ENCODE measurements at regions not wholly inside any gene's neighbourhood (a gene's known extent, or its start where the extent isn't known, plus 50 kb on each side); places are given as distances from the start of the nearest gene placed in this dataset.
A peak's percentile ranks its signal among the peaks of the same experiment; 100 is the strongest.

GRCh38 chr1:37085393-37085792 lies 51.1 kb upstream of the GRIK3 start:
- peak; percentile 13 for DNase-seq

- DNase-seq, result no peak
Observed at GRCh38 chr1:37089750-37090149, 55.4 kb upstream of the GRIK3 start.

- DNase-seq, result no peak
Observed at GRCh38 chr1:37090671-37091070, 56.4 kb upstream of the GRIK3 start.

- no peak for DNase-seq
Observed at GRCh38 chr1:37092937-37093336, 58.6 kb upstream of the GRIK3 start.

- DNase-seq, result peak; percentile 60
Observed at GRCh38 chr1:37094302-37094701, 60.0 kb upstream of the GRIK3 start.

GRCh38 chr1:37096523-37096922 lies 62.2 kb upstream of the GRIK3 start:
- DNase-seq, result peak; percentile 12

GRCh38 chr1:37097731-37098130 lies 63.4 kb upstream of the GRIK3 start:
- no peak for DNase-seq

GRCh38 chr1:37098237-37098636 lies 63.9 kb upstream of the GRIK3 start:
- DNase-seq, result no peak

- DNase-seq, result no peak
Observed at GRCh38 chr1:37100310-37100709, 66.0 kb upstream of the GRIK3 start.

- no peak for DNase-seq
Observed at GRCh38 chr1:37102656-37103382, 68.5 kb upstream of the GRIK3 start.

GRCh38 chr1:37105911-37106310 lies 71.6 kb upstream of the GRIK3 start:
- no peak for DNase-seq

GRCh38 chr1:37107153-37107907 lies 73.0 kb upstream of the GRIK3 start:
- no peak for DNase-seq

- peak; percentile 10 for DNase-seq
Observed at GRCh38 chr1:37108596-37109188, 74.4 kb upstream of the GRIK3 start.

GRCh38 chr1:37112430-37112829 lies 78.1 kb upstream of the GRIK3 start:
- no peak for DNase-seq

GRCh38 chr1:37113285-37113997 lies 79.1 kb upstream of the GRIK3 start:
- DNase-seq, result no peak

GRCh38 chr1:37118790-37119189 lies 84.5 kb upstream of the GRIK3 start:
- no peak for DNase-seq

- no peak for DNase-seq
Observed at GRCh38 chr1:37120279-37120678, 86.0 kb upstream of the GRIK3 start.

GRCh38 chr1:37123276-37124115 lies 89.2 kb upstream of the GRIK3 start:
- no peak for DNase-seq

- peak; percentile 29 for DNase-seq
Observed at GRCh38 chr1:37124501-37124900, 90.2 kb upstream of the GRIK3 start.

GRCh38 chr1:37125295-37125694 lies 91.0 kb upstream of the GRIK3 start:
- DNase-seq, result no peak

- no peak for DNase-seq
Observed at GRCh38 chr1:37127254-37127748, 93.0 kb upstream of the GRIK3 start.

- DNase-seq, result no peak
Observed at GRCh38 chr1:37128091-37128490, 93.8 kb upstream of the GRIK3 start.

Data from NCI-H1092 treated with DMSO at 0.1 percent for 48 hours (cell line).